Skin epidermis (tissue), 12 donors: ENCODE measurements at regions not wholly inside any gene's neighbourhood (a gene's known extent, or its start where the extent isn't known, plus 50 kb on each side); places are given as distances from the start of the nearest gene placed in this dataset.
"Not testable (repeated sequence)": the region's sequence is repeated elsewhere in the genome, so short reads cannot be mapped to it uniquely, and the experiment has no call there.

ENCODE experiments used
- H3K27ac ChIP-seq, 21 experiments: fragments of 200-600 bp; sonication (generic) in 11 of 21; one replicate each; pipeline ENCODE4 v1.5.0; 2020; ENCODE audit warnings: mild to moderate bottlenecking in 3 of 21, inconsistent platforms in 2 of 21, moderate library complexity in 2 of 21
- H3K4me3 ChIP-seq, 7 experiments: fragments of 200-600 bp; sonication (generic) in 2 of 7; one replicate each; pipeline ENCODE4 v1.5.0; 2020; ENCODE audit warnings: inconsistent platforms in 2 of 7, mild to moderate bottlenecking in 2 of 7, moderate library complexity in 1 of 7

DNA sequence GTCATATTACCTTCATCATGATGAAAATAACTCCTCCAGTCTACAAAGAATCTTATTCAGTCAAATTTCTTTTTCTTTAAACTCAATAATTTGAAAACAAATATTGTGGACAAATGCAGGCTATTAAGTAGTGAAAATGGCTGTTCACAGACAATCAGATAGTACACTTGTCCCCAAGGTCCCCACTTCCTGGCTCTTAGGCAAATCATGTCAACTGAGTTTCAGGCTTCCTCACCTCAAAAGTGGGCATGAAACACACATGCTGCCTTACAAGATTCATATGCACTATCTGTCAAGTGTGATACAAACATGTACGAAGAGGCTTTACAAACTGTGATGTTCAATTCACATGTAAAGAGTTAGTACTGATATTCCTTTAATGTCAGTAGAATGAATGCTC, 385.2 kb upstream of the SEMA6A start:
- H3K4me3 ChIP-seq = no peak overlapping the region
- no peak overlapping the region for H3K27ac ChIP-seq

- Histone ChIP-seq H3K4me3 (no peak overlapping the region), H3K27ac (no peak overlapping the region)
These were observed 378.8 kb upstream of the SEMA6A start for GRCh38 chr5:116953251-116953930.

- no peak overlapping the region for H3K4me3 ChIP-seq
- no peak overlapping the region for H3K27ac ChIP-seq
These were observed 376.6 kb upstream of the SEMA6A start for GRCh38 chr5:116951219-116951618.

GRCh38 chr5:116947691-116948528, 373.3 kb upstream of the SEMA6A start:
- Histone ChIP-seq H3K27ac (no peak overlapping the region), H3K4me3 (no peak overlapping the region)

GRCh38 chr5:116945613-116946382, 371.2 kb upstream of the SEMA6A start:
- H3K27ac ChIP-seq, H3K4me3 ChIP-seq: not testable (repeated sequence)

- Histone ChIP-seq H3K4me3 (no peak overlapping the region), H3K27ac (no peak overlapping the region)
These were observed 369.6 kb upstream of the SEMA6A start for GRCh38 chr5:116944183-116944582.

- Histone ChIP-seq H3K27ac (no peak overlapping the region), H3K4me3 (no peak overlapping the region)
These were observed 368.0 kb upstream of the SEMA6A start for GRCh38 chr5:116942622-116943021.

DNA sequence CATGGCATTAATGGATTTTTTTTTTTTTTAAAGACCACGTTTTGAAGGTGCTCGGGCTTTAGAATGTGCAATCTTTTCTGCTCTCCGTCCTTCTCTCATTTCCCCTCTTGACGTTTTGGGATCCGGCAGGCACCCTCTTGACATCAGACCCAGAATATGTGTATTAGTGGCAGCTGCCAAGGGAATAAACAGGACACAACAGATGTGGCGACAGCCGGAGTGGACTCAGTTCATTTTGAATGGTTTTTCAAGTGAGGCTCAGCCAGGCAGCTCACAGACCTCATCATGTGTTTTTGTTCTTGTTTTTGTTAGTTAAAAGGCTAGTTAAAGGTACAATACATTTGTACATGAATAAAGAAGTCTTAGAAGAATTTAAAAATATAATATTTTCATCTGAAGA, 365.0 kb upstream of the SEMA6A start:
- H3K27ac ChIP-seq = no peak overlapping the region
- no peak overlapping the region for H3K4me3 ChIP-seq

- H3K4me3 ChIP-seq = no peak overlapping the region
- no peak overlapping the region for H3K27ac ChIP-seq
These were observed 363.9 kb upstream of the SEMA6A start for GRCh38 chr5:116938488-116938887.

GRCh38 chr5:116935561-116936162, 361.0 kb upstream of the SEMA6A start:
- H3K27ac ChIP-seq = no peak overlapping the region
- H3K4me3 ChIP-seq = no peak overlapping the region

GRCh38 chr5:116930616-116931015, 356.0 kb upstream of the SEMA6A start:
- no peak overlapping the region for H3K4me3 ChIP-seq
- H3K27ac ChIP-seq = no peak overlapping the region

- Histone ChIP-seq H3K4me3 (no peak overlapping the region), H3K27ac (no peak overlapping the region)
These were observed 348.7 kb upstream of the SEMA6A start for GRCh38 chr5:116923344-116923743.

DNA sequence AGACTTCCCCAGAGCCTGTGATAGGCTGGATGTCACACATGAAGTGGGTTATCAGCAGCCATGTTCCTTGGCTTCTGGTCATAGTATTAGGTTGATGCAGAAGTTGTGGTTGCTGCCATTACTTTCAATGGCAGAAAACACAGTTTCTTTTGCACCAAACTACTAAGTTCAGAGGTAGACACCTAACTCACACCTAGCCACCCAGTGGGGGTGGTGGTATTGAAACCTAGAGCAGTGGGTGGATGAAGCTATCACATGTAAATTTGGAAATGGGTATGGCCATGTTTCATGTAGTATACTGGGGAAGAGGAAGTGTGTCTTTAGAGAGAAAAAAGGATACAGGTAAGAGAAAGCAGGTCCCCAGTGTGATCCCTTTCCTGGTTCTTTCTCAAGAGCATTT, 347.9 kb upstream of the SEMA6A start:
- no peak overlapping the region for H3K27ac ChIP-seq
- no peak overlapping the region for H3K4me3 ChIP-seq

DNA sequence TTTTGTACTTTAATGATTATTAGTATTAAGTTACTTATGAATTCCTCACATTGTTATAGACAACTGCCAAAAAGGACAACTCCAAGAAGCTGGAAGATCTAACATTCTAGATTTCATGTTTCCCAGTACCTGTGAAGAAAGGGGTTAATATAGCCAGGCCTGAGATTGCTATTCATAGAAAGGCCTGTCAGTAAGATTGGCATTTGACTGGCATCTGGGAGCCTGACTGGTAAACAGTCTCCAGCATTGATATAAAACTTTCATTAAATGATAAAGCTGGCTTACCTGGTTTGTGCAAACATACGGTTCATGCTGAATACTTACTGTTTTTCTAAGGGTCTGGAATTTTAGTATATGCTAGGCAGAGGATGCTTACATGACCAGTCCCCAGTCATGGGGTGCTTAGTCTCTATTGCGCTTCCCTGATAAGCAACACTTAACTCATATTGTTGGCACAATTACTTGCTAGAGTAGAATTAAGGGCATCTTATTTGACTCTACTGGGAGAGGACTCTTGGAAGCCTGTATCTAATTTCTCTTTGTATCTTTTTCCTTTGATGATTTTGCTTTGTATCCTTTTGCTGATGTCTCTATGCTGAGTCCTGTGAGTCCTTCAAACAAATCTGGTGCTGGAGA, 340.4 kb upstream of the SEMA6A start:
- H3K27ac ChIP-seq = no peak overlapping the region
- H3K4me3 ChIP-seq = no peak overlapping the region

DNA sequence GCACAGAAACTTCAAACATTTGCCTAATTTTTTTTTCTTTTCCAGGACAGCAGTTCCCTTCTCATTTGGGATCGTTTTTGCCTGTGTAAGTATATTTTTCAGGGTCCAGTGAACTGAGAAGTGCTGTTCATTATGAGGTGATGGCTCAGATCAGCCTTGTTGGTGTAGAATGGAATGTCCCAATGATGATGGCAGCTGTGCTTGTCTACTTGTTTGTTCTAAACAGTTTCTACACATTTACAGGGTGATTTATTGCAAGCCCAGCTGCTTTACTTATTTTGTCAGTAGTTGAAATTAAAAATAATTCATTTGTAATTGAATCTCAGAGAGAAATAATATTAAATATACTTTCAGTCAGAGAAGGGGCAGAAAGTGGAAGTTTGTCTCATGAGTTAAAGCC, 337.6 kb upstream of the SEMA6A start:
- H3K4me3 ChIP-seq = no peak overlapping the region
- no peak overlapping the region for H3K27ac ChIP-seq

- H3K27ac ChIP-seq = no peak overlapping the region
These were observed 336.5 kb upstream of the SEMA6A start for GRCh38 chr5:116911074-116911473.

GRCh38 chr5:116908537-116908936, 333.9 kb upstream of the SEMA6A start:
- H3K4me3 ChIP-seq = no peak overlapping the region
- H3K27ac ChIP-seq = no peak overlapping the region

More at GRCh38 chr5:116911074-116911473, 336.5 kb upstream of the SEMA6A start:
- no peak overlapping the region for H3K4me3 ChIP-seq

DNA sequence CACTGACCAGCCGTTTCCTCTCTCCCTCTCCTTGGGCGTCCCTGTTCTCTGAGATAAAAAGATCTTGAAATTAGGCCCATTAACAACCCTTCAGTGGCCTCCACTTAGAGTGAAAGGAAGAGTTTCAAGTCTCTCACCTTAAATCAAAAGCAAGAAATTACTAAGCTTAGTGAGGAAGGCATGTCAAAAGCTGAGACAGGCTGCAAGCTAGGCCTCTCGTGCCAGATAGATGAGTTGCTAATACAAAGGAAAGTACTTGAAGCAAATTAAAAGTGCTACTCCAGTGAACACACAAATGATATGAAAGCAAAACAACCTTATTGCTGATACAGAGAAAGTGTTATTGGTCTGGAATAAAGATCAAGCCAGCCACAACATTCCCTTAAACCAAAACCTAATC, 331.3 kb upstream of the SEMA6A start:
- Histone ChIP-seq H3K27ac (no peak overlapping the region), H3K4me3 (no peak overlapping the region)

- no peak overlapping the region for H3K27ac ChIP-seq
- H3K4me3 ChIP-seq = no peak overlapping the region
These were observed 326.2 kb upstream of the SEMA6A start for GRCh38 chr5:116900793-116901192.

DNA sequence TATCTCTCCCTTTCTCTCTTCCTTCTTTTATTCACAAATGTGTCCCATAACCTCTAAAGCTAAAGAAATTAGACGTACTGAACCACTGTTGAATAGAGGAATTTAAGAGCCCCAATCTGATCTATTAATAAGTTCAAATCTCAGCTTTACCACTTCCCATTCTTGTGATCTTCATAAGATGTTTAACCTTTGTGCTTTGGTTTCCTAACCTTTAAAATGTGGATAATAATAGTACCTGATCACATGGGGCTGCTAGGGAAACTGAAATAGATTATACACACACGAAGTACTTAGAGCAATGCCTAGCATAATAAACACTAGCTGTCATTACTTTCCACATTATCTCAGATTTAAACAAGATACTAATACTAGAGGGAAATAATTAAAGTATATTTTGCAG, 324.3 kb upstream of the SEMA6A start:
- Histone ChIP-seq H3K4me3 (no peak overlapping the region), H3K27ac (no peak overlapping the region)
